Right ventricle myocardium inferior (tissue), 1 donor: ENCODE measurements at regions not wholly inside any gene's neighbourhood (a gene's known extent, or its start where the extent isn't known, plus 50 kb on each side); places are given as distances from the start of the nearest gene placed in this dataset.

ENCODE experiments used
- ATAC-seq: fragments of 200-7000 bp; cut with Tn5 transposase; one replicate; pipeline ENCODE4 v1.9.1; 2020; ENCODE audit warnings: mild to moderate bottlenecking, moderate library complexity
- DNase-seq: peaks from one replicate; pipeline ENCODE4 v3.0.0; 2021; ENCODE audit errors: missing footprints
- intact Hi-C: fragments of 100-400 bp; cut with DNase I; formaldehyde crosslinking; loops from one replicate; pipeline ENCODE4 v1.11.0; 2022
- donor health status: DM: no; HTN: yes; CAD: no; lungs with severe emphysema.

GRCh38 chrX:25072247-25072646 is 56.5 kb upstream of the ARX start:
- intact Hi-C loops: no loop called here
- ATAC-seq (no peak), DNase-seq (no peak)

- ATAC-seq: no peak
- intact Hi-C loops: no loop called here
- no peak for DNase-seq
These were observed 54.3 kb upstream of the ARX start for GRCh38 chrX:25070038-25070437.

- ATAC-seq: no peak
- intact Hi-C loops: no loop called here
- no peak for DNase-seq
These were observed 53.4 kb upstream of the ARX start for GRCh38 chrX:25069209-25069608.

- DNase-seq (no peak), ATAC-seq (no peak)
- intact Hi-C loops: no loop called here
These were observed 52.6 kb upstream of the ARX start for GRCh38 chrX:25068340-25068739.

- DNase-seq: no peak
- ATAC-seq: no peak
- intact Hi-C loops: no loop called here
These were observed 51.8 kb upstream of the ARX start for GRCh38 chrX:25067271-25068172.

GRCh38 chrX:25066131-25066530 is 50.4 kb upstream of the ARX start:
- ATAC-seq: no peak
- DNase-seq: no peak
- intact Hi-C loops: no loop called here
